ENCODE measurements at regions not wholly inside any gene's neighbourhood (a gene's known extent, or its start where the extent isn't known, plus 50 kb on each side); places are given as distances from the start of the nearest gene placed in this dataset.

- TF ChIP-seq CTCF (IDR thresholded peaks at IDR 0.05) (no peak), POLR2A (IDR thresholded peaks at IDR 0.05) (no peak)
These were observed 125.5 kb upstream of the UGP2 start for GRCh38 chr2:63716146-63716545.
